ENCODE measurements at regions not wholly inside any gene's neighbourhood (a gene's known extent, or its start where the extent isn't known, plus 50 kb on each side); places are given as distances from the start of the nearest gene placed in this dataset.

DNA sequence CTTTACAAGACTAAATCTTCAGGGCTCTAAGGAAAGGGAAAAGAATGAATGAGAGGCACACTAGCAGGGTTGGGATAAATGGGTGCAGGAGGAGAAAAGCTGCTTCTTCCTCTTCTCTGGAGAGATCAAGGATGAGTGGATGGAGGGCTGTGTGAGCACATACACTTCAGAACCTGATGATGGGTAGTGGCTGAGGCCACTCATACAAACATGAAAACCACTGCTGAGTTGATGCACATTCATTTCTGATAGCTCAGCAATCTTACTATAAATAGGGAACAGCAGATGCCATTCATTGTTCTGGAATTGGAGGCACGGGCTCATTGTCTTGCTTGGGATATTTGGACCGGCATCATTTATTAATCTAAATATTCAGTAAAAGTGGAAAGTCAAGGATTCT is 152.4 kb upstream of the KCTD1 start:
- DNase-seq (ENCODE audit: low read depth in 2 of 2) = peak in 1 of 2 donors; percentile 10
- Histone ChIP-seq H3K4me3 (replicated peaks in 1 of 4; ENCODE audit: control extremely low read depth in 1 of 4, insufficient read depth in 1 of 4, low read depth in 3 of 4, low read length in 4 of 4) (no peak overlapping the region), H3K4me1 (ENCODE audit: control insufficient read depth, extremely low read depth, insufficient read depth, low read length) (no peaks in the 10 kb centered on the region), H3K36me3 (ENCODE audit: control insufficient read depth, insufficient read depth, low read length) (no peaks in the 10 kb centered on the region), H3K27ac (ENCODE audit: insufficient read depth, low read length) (no peak overlapping the region), H3K27me3 (ENCODE audit: control insufficient read depth, insufficient read depth, low read length) (no peaks in the 10 kb centered on the region), H3K9me3 (ENCODE audit: control insufficient read depth, insufficient read depth, low read depth, low read length) (no peaks in the 10 kb centered on the region), H4K20me1 (ENCODE audit: control insufficient read depth, extremely low read depth, insufficient read depth, low read length) (no peaks in the 10 kb centered on the region), H3K4me2 (ENCODE audit: extremely low read depth, insufficient read depth, low read length) (no peak overlapping the region), H3K79me2 (ENCODE audit: control insufficient read depth, insufficient read depth, low read length) (no peaks in the 10 kb centered on the region), H3K9ac (ENCODE audit: insufficient read depth, low read length) (no peak overlapping the region), H2AFZ (ENCODE audit: low read length) (no peak overlapping the region)
- TF ChIP-seq EZH2 (IDR thresholded peaks at IDR 0.05; ENCODE audit: low read length, missing control alignments) = no peak
- TF ChIP-seq, protein P1, sequence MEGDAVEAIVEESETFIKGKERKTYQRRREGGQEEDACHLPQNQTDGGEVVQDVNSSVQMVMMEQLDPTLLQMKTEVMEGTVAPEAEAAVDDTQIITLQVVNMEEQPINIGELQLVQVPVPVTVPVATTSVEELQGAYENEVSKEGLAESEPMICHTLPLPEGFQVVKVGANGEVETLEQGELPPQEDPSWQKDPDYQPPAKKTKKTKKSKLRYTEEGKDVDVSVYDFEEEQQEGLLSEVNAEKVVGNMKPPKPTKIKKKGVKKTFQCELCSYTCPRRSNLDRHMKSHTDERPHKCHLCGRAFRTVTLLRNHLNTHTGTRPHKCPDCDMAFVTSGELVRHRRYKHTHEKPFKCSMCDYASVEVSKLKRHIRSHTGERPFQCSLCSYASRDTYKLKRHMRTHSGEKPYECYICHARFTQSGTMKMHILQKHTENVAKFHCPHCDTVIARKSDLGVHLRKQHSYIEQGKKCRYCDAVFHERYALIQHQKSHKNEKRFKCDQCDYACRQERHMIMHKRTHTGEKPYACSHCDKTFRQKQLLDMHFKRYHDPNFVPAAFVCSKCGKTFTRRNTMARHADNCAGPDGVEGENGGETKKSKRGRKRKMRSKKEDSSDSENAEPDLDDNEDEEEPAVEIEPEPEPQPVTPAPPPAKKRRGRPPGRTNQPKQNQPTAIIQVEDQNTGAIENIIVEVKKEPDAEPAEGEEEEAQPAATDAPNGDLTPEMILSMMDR (conservative IDR thresholded peaks at IDR 0.05 in 1 of 2, IDR thresholded peaks at IDR 0.05 in 1 of 2; ENCODE audit: low read depth in 1 of 2, low read length in 2 of 2) = no peak

DNA sequence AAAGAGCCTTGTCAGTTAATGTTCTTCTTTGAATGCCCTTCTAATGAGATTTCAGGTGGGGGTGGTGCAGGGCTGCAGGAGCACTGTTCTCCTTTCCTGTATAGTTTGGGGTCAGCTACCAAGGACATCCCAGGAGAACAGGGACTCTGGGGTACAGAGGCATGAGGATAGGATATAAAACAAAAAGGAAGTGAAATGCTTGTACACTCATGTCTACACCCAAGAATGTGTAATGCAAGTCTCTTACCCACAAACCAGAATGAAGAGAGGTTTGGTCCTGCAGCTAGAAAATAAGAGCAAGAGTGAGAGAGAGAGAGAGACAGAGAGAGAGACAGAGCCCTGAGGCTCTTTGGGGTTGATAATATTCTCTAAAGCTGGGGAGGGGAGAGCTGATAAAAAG is 151.8 kb upstream of the KCTD1 start:
- H3K9me3 ChIP-seq (ENCODE audit: control insufficient read depth, insufficient read depth, low read depth, low read length) = no peaks in the 10 kb centered on the region
- H3K27me3 ChIP-seq (ENCODE audit: control insufficient read depth, insufficient read depth, low read length) = no peaks in the 10 kb centered on the region
- no peaks in the 10 kb centered on the region for H4K20me1 ChIP-seq (ENCODE audit: control insufficient read depth, extremely low read depth, insufficient read depth, low read length)
- no peaks in the 10 kb centered on the region for H3K36me3 ChIP-seq (ENCODE audit: control insufficient read depth, insufficient read depth, low read length)
- H2AFZ ChIP-seq (ENCODE audit: low read length) = no peak overlapping the region
- no peak overlapping the region for H3K27ac ChIP-seq (ENCODE audit: insufficient read depth, low read length)
- H3K4me3 ChIP-seq (replicated peaks in 1 of 4; ENCODE audit: control extremely low read depth in 1 of 4, insufficient read depth in 1 of 4, low read depth in 3 of 4, low read length in 4 of 4) = no peak overlapping the region
- H3K4me2 ChIP-seq (ENCODE audit: extremely low read depth, insufficient read depth, low read length) = no peak overlapping the region
- TF ChIP-seq EZH2 (IDR thresholded peaks at IDR 0.05; ENCODE audit: low read length, missing control alignments) = no peak
- no peaks in the 10 kb centered on the region for H3K4me1 ChIP-seq (ENCODE audit: control insufficient read depth, extremely low read depth, insufficient read depth, low read length)
- H3K79me2 ChIP-seq (ENCODE audit: control insufficient read depth, insufficient read depth, low read length) = no peaks in the 10 kb centered on the region
- H3K9ac ChIP-seq (ENCODE audit: insufficient read depth, low read length) = no peak overlapping the region
- DNase-seq (ENCODE audit: low read depth in 2 of 2) = no peak

DNA sequence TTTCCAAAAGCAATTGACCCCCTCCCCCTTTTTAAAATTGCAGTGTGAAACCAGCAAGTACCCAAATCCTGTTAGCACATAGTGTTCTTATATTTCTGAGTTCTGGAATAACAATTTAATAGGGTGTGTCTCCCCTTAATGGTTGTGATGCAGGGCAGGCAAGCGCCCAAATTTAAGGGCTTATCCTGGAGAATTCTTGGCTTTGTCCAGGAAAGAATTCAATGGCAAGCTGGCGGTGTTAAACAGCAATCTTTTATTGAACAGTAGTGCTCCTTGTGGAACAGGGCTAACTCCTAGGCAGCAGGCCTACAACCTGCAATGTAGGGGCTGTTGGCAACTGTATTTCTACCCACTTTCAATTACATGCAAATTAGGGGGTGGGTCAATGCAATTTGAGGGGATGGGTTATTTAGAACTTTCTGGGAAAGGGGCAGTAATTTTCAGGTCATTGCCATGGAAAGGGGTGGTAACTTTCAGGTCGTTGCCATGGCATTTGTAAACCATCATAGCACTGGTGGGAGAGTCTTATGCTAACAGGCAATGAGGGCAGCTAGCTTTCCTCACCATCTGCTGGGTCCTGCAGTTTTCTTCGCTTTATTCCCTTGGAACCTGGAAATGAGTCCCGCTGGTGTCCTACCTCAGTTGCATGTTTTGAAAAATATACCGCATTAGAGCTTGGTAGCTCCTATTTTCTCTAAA is 149.0 kb upstream of the KCTD1 start:
- Histone ChIP-seq H3K4me1 (ENCODE audit: control insufficient read depth, extremely low read depth, insufficient read depth, low read length) (no peaks in the 10 kb centered on the region), H3K36me3 (ENCODE audit: control insufficient read depth, insufficient read depth, low read length) (no peaks in the 10 kb centered on the region), H3K27me3 (ENCODE audit: control insufficient read depth, insufficient read depth, low read length) (no peaks in the 10 kb centered on the region), H3K79me2 (ENCODE audit: control insufficient read depth, insufficient read depth, low read length) (no peaks in the 10 kb centered on the region), H3K4me2 (ENCODE audit: extremely low read depth, insufficient read depth, low read length) (no peak overlapping the region), H3K9ac (ENCODE audit: insufficient read depth, low read length) (no peak overlapping the region), H3K9me3 (ENCODE audit: control insufficient read depth, insufficient read depth, low read depth, low read length) (no peaks in the 10 kb centered on the region), H3K4me3 (replicated peaks in 1 of 4; ENCODE audit: control extremely low read depth in 1 of 4, insufficient read depth in 1 of 4, low read depth in 3 of 4, low read length in 4 of 4) (no peak overlapping the region), H4K20me1 (ENCODE audit: control insufficient read depth, extremely low read depth, insufficient read depth, low read length) (no peaks in the 10 kb centered on the region), H2AFZ (ENCODE audit: low read length) (no peak overlapping the region), H3K27ac (ENCODE audit: insufficient read depth, low read length) (no peak overlapping the region)
- DNase-seq (ENCODE audit: low read depth in 2 of 2) = no peak
- TF ChIP-seq, protein P1 (conservative IDR thresholded peaks at IDR 0.05 in 1 of 2, IDR thresholded peaks at IDR 0.05 in 1 of 2; ENCODE audit: low read depth in 1 of 2, low read length in 2 of 2) = no peak
- no peak for TF ChIP-seq EZH2 (IDR thresholded peaks at IDR 0.05; ENCODE audit: low read length, missing control alignments)

All from fibroblast of lung (primary cell).